SK-N-MC (cell line): ENCODE measurements at regions not wholly inside any gene's neighbourhood (a gene's known extent, or its start where the extent isn't known, plus 50 kb on each side); places are given as distances from the start of the nearest gene placed in this dataset.

ENCODE experiments used
- EZH2 ChIP-seq: fragments of 200-600 bp; sonication (generic); IDR thresholded peaks from one replicate; pipeline ENCODE4 v1.6.1; 2017; ENCODE audit warnings: antibody characterized with exemption
- FOXP2 ChIP-seq: optimal IDR thresholded peaks from 2 replicates; pipeline ENCODE3; 2011; ENCODE audit warnings: mild to moderate bottlenecking, moderate library complexity; ENCODE audit not compliant: insufficient read depth; ENCODE audit errors: extremely low read length, control extremely low read depth
- POLR2AphosphoS5 ChIP-seq: IDR thresholded peaks from 2 replicates; pipeline ENCODE4 v1.6.1; 2012; ENCODE audit warnings: mild to moderate bottlenecking, low read depth, low read length, borderline replicate concordance

DNA sequence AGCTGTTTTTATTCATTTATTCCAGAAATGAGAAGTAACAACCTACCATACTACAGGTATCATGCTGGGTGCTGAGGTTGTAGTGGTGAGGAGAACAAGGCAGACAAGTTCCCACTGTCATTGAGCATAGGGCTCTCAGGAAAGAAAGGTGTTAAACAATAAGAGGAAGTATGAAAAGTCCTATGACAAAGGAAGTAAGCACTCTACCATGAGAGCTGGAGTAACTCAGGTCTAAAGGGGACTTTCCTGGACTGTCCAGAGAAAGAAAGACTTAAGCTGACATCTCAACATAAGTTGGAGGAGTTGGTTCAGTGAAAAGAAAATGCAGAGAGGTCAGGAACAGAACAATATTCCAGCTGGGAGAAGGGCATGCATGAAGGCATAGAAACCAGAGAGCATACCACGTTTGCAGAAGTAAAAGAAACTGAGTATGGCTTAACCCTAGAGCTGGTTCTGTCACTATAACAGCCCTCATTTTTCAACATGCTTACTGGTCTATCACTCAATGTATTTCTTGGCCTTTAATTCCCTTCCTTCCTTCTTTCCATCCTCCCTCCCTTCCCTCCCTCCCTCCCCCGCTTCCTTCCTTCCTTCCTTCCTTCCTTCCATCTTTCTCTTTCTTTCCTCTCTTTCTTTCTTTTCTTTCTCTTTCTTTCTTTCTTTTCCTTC is 137.8 kb upstream of the BDNF start:
- TF ChIP-seq POLR2AphosphoS5 = no peak
- TF ChIP-seq EZH2 = no peak
- no peak for TF ChIP-seq FOXP2
